GM06990 (cell line): ENCODE measurements at regions not wholly inside any gene's neighbourhood (a gene's known extent, or its start where the extent isn't known, plus 50 kb on each side); places are given as distances from the start of the nearest gene placed in this dataset.
"Not testable (repeated sequence)": the region's sequence is repeated elsewhere in the genome, so short reads cannot be mapped to it uniquely, and the experiment has no call there.

Experiments used
- DNase-seq: peaks from one replicate; pipeline ENCODE4 v3.0.0-alpha.2; 2011; ENCODE audit not compliant: insufficient read length; ENCODE audit errors: extremely low read depth
- H3K27me3 ChIP-seq: replicated peaks from 2 replicates; pipeline ENCODE4 v1.6.0; 2011; ENCODE audit warnings: low read length; ENCODE audit not compliant: control insufficient read depth, insufficient read depth
- H3K36me3 ChIP-seq: 2 replicates; pipeline ENCODE4 v1.5.1; 2011; ENCODE audit warnings: low read length; ENCODE audit not compliant: control insufficient read depth, insufficient read depth
- H3K4me3 ChIP-seq: replicated peaks from 2 replicates; pipeline ENCODE4 v1.5.1; 2011; ENCODE audit warnings: low read depth, mild to moderate bottlenecking, control low read depth, low read length
- CTCF ChIP-seq: IDR thresholded peaks from 2 replicates; pipeline ENCODE4 v1.5.1; 2011; ENCODE audit warnings: low read length, control low read depth, mild to moderate bottlenecking, inconsistent platforms; ENCODE audit not compliant: insufficient read depth, poor library complexity, severe bottlenecking

GRCh38 chr5:124825983-124826337 is 79.5 kb upstream of the ZNF608 start:
- H3K4me3 ChIP-seq: no peak overlapping the region
- H3K36me3 ChIP-seq: no peaks in the 10 kb centered on the region
- DNase-seq: no peak
- H3K27me3 ChIP-seq: no peaks in the 10 kb centered on the region
- no peak for TF ChIP-seq CTCF

- no peak for DNase-seq
- no peak for TF ChIP-seq CTCF
- H3K36me3 ChIP-seq: no peaks in the 10 kb centered on the region
These were observed 82.3 kb upstream of the ZNF608 start for GRCh38 chr5:124828731-124829234.

GRCh38 chr5:124831687-124832240 is 85.3 kb upstream of the ZNF608 start:
- no peaks in the 10 kb centered on the region for H3K36me3 ChIP-seq
- TF ChIP-seq CTCF: no peak
- H3K27me3 ChIP-seq: no peaks in the 10 kb centered on the region
- DNase-seq: no peak
- no peak overlapping the region for H3K4me3 ChIP-seq

More at GRCh38 chr5:124828731-124829234, 82.3 kb upstream of the ZNF608 start:
- Histone ChIP-seq H3K27me3 (no peaks in the 10 kb centered on the region), H3K4me3 (no peak overlapping the region)

- Histone ChIP-seq H3K36me3 (no peaks in the 10 kb centered on the region), H3K27me3 (no peaks in the 10 kb centered on the region), H3K4me3 (no peak overlapping the region)
- no peak for TF ChIP-seq CTCF
- no peak for DNase-seq
These were observed 86.1 kb upstream of the ZNF608 start for GRCh38 chr5:124832510-124832909.

- not testable (repeated sequence) for H3K27me3 ChIP-seq, H3K36me3 ChIP-seq, H3K4me3 ChIP-seq, DNase-seq
These were observed 89.9 kb upstream of the ZNF608 start for GRCh38 chr5:124836314-124836713.

- TF ChIP-seq CTCF: no peak
- DNase-seq: no peak
- Histone ChIP-seq H3K4me3 (no peak overlapping the region), H3K27me3 (no peaks in the 10 kb centered on the region), H3K36me3 (no peaks in the 10 kb centered on the region)
These were observed 93.0 kb upstream of the ZNF608 start for GRCh38 chr5:124839371-124839998.
